ENCODE measurements at regions not wholly inside any gene's neighbourhood (a gene's known extent, or its start where the extent isn't known, plus 50 kb on each side); places are given as distances from the start of the nearest gene placed in this dataset.

DNA sequence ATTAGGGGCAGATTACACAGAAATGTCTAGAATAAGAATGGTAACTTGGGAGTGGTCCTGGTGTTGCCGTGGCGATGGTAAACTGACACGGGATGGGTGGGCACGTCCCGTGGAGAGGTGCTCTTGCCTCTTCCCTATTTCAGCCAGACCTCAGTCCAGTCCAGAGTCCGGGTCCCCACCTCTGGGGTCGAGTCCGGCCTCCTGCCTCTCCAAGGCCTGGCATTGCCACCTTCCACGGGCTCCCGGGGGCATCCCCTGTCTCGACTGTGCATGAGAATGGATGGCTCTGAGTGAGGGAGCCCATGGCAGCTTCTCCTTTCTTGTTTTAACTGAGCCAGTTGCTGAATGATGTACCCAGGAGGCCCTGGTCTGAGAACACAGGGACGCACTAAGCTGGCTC, 142.3 kb downstream of the SOX1 start:
- Mint-ChIP-seq H3K27ac (ENCODE audit: unreplicated experiment) (no peak overlapping the region), H3K4me3 (ENCODE audit: low read depth, unreplicated experiment) (no peak overlapping the region), H3K36me3 (ENCODE audit: insufficient read depth, unreplicated experiment) (no peaks in the 10 kb centered on the region), H3K4me1 (ENCODE audit: low read depth, unreplicated experiment) (no peaks in the 10 kb centered on the region), H3K9me3 (ENCODE audit: low read depth, unreplicated experiment) (no peaks in the 10 kb centered on the region), H3K27me3 (ENCODE audit: unreplicated experiment) (no peaks in the 10 kb centered on the region)
- no peak for DNase-seq
- BruUV-seq (replicated peaks), result no TSS peak
- TF ChIP-seq, protein P1, sequence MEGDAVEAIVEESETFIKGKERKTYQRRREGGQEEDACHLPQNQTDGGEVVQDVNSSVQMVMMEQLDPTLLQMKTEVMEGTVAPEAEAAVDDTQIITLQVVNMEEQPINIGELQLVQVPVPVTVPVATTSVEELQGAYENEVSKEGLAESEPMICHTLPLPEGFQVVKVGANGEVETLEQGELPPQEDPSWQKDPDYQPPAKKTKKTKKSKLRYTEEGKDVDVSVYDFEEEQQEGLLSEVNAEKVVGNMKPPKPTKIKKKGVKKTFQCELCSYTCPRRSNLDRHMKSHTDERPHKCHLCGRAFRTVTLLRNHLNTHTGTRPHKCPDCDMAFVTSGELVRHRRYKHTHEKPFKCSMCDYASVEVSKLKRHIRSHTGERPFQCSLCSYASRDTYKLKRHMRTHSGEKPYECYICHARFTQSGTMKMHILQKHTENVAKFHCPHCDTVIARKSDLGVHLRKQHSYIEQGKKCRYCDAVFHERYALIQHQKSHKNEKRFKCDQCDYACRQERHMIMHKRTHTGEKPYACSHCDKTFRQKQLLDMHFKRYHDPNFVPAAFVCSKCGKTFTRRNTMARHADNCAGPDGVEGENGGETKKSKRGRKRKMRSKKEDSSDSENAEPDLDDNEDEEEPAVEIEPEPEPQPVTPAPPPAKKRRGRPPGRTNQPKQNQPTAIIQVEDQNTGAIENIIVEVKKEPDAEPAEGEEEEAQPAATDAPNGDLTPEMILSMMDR (IDR thresholded peaks at IDR 0.05; ENCODE audit: unreplicated experiment), result no peak
- CTCF ChIA-PET, result no interaction called here
- intact Hi-C loops (cut with micrococcal nuclease; ENCODE audit: unreplicated experiment), result no loop called here

DNA sequence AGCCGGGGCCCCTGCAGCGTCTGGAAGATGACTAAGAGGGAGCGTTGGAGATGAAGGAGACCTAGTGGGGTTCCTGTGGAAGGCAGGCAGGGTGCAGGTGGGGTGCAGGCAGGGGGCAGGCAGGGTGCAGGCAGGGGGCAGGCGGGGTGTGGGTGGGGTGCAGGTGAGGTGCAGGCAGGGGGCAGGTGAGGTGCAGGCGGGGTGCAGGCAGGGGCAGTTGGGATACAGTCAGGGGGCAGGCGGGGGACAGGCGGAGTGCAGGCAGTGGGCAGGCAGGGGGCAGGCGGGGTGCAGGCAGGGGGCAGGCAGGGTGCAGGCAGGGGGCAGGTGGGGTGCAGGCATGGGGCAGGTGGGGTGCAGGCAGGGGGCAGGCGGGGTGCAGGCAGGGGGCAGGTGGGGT, 142.8 kb downstream of the SOX1 start:
- Mint-ChIP-seq H3K27ac (ENCODE audit: unreplicated experiment) (no peak overlapping the region), H3K4me3 (ENCODE audit: low read depth, unreplicated experiment) (no peak overlapping the region), H3K27me3 (ENCODE audit: unreplicated experiment) (no peaks in the 10 kb centered on the region), H3K4me1 (ENCODE audit: low read depth, unreplicated experiment) (no peaks in the 10 kb centered on the region), H3K36me3 (ENCODE audit: insufficient read depth, unreplicated experiment) (no peaks in the 10 kb centered on the region), H3K9me3 (ENCODE audit: low read depth, unreplicated experiment) (no peaks in the 10 kb centered on the region)
- CTCF ChIA-PET, result no interaction called here
- intact Hi-C loops (cut with micrococcal nuclease; ENCODE audit: unreplicated experiment), result no loop called here
- no TSS peak for BruUV-seq (replicated peaks)
- no peak for DNase-seq
- TF ChIP-seq, protein P1 (IDR thresholded peaks at IDR 0.05; ENCODE audit: unreplicated experiment), result no peak

DNA sequence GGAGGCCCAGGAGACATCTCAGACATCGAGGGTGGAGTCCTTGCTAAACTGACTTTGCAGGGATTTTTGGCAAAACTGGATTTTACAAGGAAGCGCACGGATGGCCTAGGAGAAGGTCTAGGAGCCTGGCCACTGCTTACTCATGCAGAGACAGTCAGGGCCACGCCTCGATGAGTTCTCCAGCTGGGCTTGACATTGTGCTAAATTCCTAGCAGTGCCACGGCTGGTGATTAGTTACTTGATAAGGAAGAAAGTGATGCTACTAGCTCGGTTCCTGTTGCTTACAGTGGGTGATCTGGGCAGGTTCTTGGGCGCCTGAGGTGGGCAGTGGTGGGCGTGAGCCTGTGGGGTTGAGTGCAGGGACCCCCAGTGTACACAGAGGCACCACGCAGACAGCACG, 143.4 kb downstream of the SOX1 start:
- intact Hi-C loops (cut with micrococcal nuclease; ENCODE audit: unreplicated experiment), result no loop called here

DNA sequence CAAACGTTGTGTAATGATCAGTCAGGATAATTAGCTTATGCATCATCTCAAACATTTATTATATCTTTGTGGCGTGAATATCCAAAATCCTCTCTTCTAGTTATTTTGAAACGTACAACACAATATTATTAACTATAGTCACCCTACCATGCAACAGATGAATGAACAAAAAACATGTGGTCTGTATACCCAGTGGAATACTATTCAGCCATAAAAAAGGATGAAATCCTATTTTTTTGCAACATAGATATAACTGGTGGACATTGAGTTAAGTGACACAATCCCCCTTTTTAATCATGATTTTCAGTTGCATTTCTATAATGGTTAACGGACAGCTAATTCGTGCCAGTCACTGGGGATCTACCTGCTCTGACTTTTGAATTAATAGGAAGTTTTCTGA, 145.6 kb downstream of the SOX1 start:
- TF ChIP-seq, protein P1 (IDR thresholded peaks at IDR 0.05; ENCODE audit: unreplicated experiment), result no peak
- Mint-ChIP-seq H3K4me1 (ENCODE audit: low read depth, unreplicated experiment) (no peaks in the 10 kb centered on the region), H3K27ac (ENCODE audit: unreplicated experiment) (no peak overlapping the region), H3K9me3 (ENCODE audit: low read depth, unreplicated experiment) (no peaks in the 10 kb centered on the region), H3K4me3 (ENCODE audit: low read depth, unreplicated experiment) (no peak overlapping the region), H3K36me3 (ENCODE audit: insufficient read depth, unreplicated experiment) (no peaks in the 10 kb centered on the region), H3K27me3 (ENCODE audit: unreplicated experiment) (no peaks in the 10 kb centered on the region)
- BruUV-seq (replicated peaks), result no TSS peak
- DNase-seq, result no peak
- CTCF ChIA-PET, result no interaction called here
- intact Hi-C loops (cut with micrococcal nuclease; ENCODE audit: unreplicated experiment), result no loop called here

More for the DNA sequence above, 143.4 kb downstream of the SOX1 start:
- Mint-ChIP-seq H3K27me3 (ENCODE audit: unreplicated experiment) (no peaks in the 10 kb centered on the region), H3K4me3 (ENCODE audit: low read depth, unreplicated experiment) (no peak overlapping the region), H3K36me3 (ENCODE audit: insufficient read depth, unreplicated experiment) (no peaks in the 10 kb centered on the region), H3K4me1 (ENCODE audit: low read depth, unreplicated experiment) (no peaks in the 10 kb centered on the region), H3K9me3 (ENCODE audit: low read depth, unreplicated experiment) (no peaks in the 10 kb centered on the region), H3K27ac (ENCODE audit: unreplicated experiment) (no peak overlapping the region)
- TF ChIP-seq, protein P1 (IDR thresholded peaks at IDR 0.05; ENCODE audit: unreplicated experiment), result no peak
- no TSS peak for BruUV-seq (replicated peaks)
- DNase-seq, result no peak
- CTCF ChIA-PET, result no interaction called here

Measured in Calu3 (cell line).